ENCODE measurements at regions not wholly inside any gene's neighbourhood (a gene's known extent, or its start where the extent isn't known, plus 50 kb on each side); places are given as distances from the start of the nearest gene placed in this dataset.

GRCh38 chr3:5057272-5057671, 64.8 kb upstream of the ARL8B start:
- TF ChIP-seq POLR2A (IDR thresholded peaks at IDR 0.05) (no peak), CTCF (IDR thresholded peaks at IDR 0.05) (no peak), EP300 (IDR thresholded peaks at IDR 0.05; ENCODE audit: low read depth) (no peak), POLR2AphosphoS5 (IDR thresholded peaks at IDR 0.05) (no peak)
